Neural progenitor cell (in vitro differentiated cells): ENCODE measurements at regions not wholly inside any gene's neighbourhood (a gene's known extent, or its start where the extent isn't known, plus 50 kb on each side); places are given as distances from the start of the nearest gene placed in this dataset.

Experiments used
- DNase-seq: peaks from one replicate; pipeline ENCODE4 v3.0.0-alpha.2; 2016; ENCODE audit warnings: low spot score
- H2AFZ ChIP-seq: fragments of 200-600 bp; sonication (generic); replicated peaks from 2 replicates; pipeline ENCODE4 v1.6.1; 2016; ENCODE audit warnings: antibody characterized with exemption
- H3F3A ChIP-seq: fragments of 200-600 bp; sonication (generic); 2 replicates; pipeline ENCODE4 v1.6.1; 2016; ENCODE audit warnings: antibody characterized with exemption, low read depth
- H3K27ac ChIP-seq: fragments of 200-600 bp; sonication (generic); 2 replicates; pipeline ENCODE4 v1.5.1; 2016; ENCODE audit warnings: mild to moderate bottlenecking
- H3K27me3 ChIP-seq: fragments of 200-600 bp; sonication (generic); 2 replicates; pipeline ENCODE4 v1.6.1; 2016; ENCODE audit warnings: mild to moderate bottlenecking, moderate library complexity
- H3K36me3 ChIP-seq: fragments of 200-600 bp; sonication (generic); 2 replicates; pipeline ENCODE4 v1.5.1; 2016
- H3K4me1 ChIP-seq: fragments of 200-600 bp; sonication (generic); 2 replicates; pipeline ENCODE4 v1.6.1; 2016; ENCODE audit warnings: mixed run types
- H3K4me2 ChIP-seq: fragments of 200-600 bp; sonication (generic); 2 replicates; pipeline ENCODE4 v1.6.1; 2016
- H3K4me3 ChIP-seq: fragments of 200-600 bp; sonication (generic); 2 replicates; pipeline ENCODE4 v1.5.1; 2016
- H3K79me2 ChIP-seq: fragments of 200-600 bp; sonication (generic); 2 replicates; pipeline ENCODE4 v1.6.1; 2016; ENCODE audit warnings: low read depth
- H3K9ac ChIP-seq: fragments of 200-600 bp; sonication (generic); 2 replicates; pipeline ENCODE4 v1.6.1; 2016
- H3K9me3 ChIP-seq: fragments of 200-600 bp; sonication (generic); 2 replicates; pipeline ENCODE4 v1.5.1; 2016; ENCODE audit warnings: low read depth
- H4K20me1 ChIP-seq: fragments of 200-600 bp; sonication (generic); 2 replicates; pipeline ENCODE4 v1.6.1; 2016; ENCODE audit warnings: low read depth
- H3K27ac Mint-ChIP-seq: 3 replicates; pipeline ENCODE4 v1.8.0; 2021; ENCODE audit warnings: mixed read lengths
- H3K27me3 Mint-ChIP-seq: 2 replicates; pipeline ENCODE4 v1.8.0; 2022; ENCODE audit warnings: low read depth, mild to moderate bottlenecking, inconsistent platforms, moderate library complexity, mixed read lengths; ENCODE audit not compliant: insufficient read depth
- H3K36me3 Mint-ChIP-seq: 3 replicates; pipeline ENCODE4 v1.8.0; 2021; ENCODE audit warnings: mixed read lengths
- H3K4me1 Mint-ChIP-seq: 3 replicates; pipeline ENCODE4 v1.8.0; 2021; ENCODE audit warnings: mixed read lengths
- H3K4me3 Mint-ChIP-seq: 3 replicates; pipeline ENCODE4 v1.8.0; 2021; ENCODE audit warnings: mild to moderate bottlenecking, moderate library complexity, mixed read lengths
- H3K9me3 Mint-ChIP-seq: 3 replicates; pipeline ENCODE4 v1.8.0; 2020; ENCODE audit warnings: mixed read lengths
- CTCF ChIP-seq: fragments of 200-600 bp; sonication (generic); IDR thresholded peaks from 2 replicates; pipeline ENCODE4 v1.5.1; 2017; ENCODE audit warnings: antibody characterized with exemption, mild to moderate bottlenecking
- EZH2 ChIP-seq: fragments of 200-600 bp; sonication (generic); IDR thresholded peaks from 2 replicates; pipeline ENCODE4 v1.6.1; 2017; ENCODE audit warnings: antibody characterized with exemption, mild to moderate bottlenecking, moderate library complexity
- EZH2phosphoT487 ChIP-seq: fragments of 200-600 bp; sonication (generic); IDR thresholded peaks from 2 replicates; pipeline ENCODE4 v1.6.1; 2017; ENCODE audit warnings: antibody characterized with exemption

GRCh38 chr19:31461814-31462539 lies 112.7 kb upstream of the TSHZ3 start:
- Mint-ChIP-seq H3K27me3 (no peaks in the 10 kb centered on the region), H3K36me3 (no peaks in the 10 kb centered on the region), H3K9me3 (no peaks in the 10 kb centered on the region), H3K27ac (no peak overlapping the region), H3K4me3 (no peak overlapping the region), H3K4me1 (no peaks in the 10 kb centered on the region)
- Histone ChIP-seq H3K4me3 (no peak overlapping the region), H4K20me1 (no peaks in the 10 kb centered on the region), H3K27me3 (no peaks in the 10 kb centered on the region), H3K36me3 (no peaks in the 10 kb centered on the region), H3K4me1 (no peaks in the 10 kb centered on the region), H3K4me2 (no peak overlapping the region), H3K9ac (no peak overlapping the region), H3K27ac (no peak overlapping the region), H3K9me3 (no peaks in the 10 kb centered on the region), H2AFZ (no peak overlapping the region), H3F3A (no peaks in the 10 kb centered on the region), H3K79me2 (no peaks in the 10 kb centered on the region)
- no peak for DNase-seq
- TF ChIP-seq EZH2phosphoT487 = no peak
- no peak for TF ChIP-seq EZH2
- TF ChIP-seq CTCF = no peak

- H3K36me3 Mint-ChIP-seq = no peaks in the 10 kb centered on the region
- H4K20me1 ChIP-seq = no peaks in the 10 kb centered on the region
- H3K9ac ChIP-seq = no peak overlapping the region
- TF ChIP-seq EZH2phosphoT487 = no peak
- TF ChIP-seq EZH2 = no peak
- TF ChIP-seq CTCF = no peak
- no peaks in the 10 kb centered on the region for H3K79me2 ChIP-seq
- H3K4me3 Mint-ChIP-seq = no peak overlapping the region
- no peak overlapping the region for H3K4me2 ChIP-seq
- no peak overlapping the region for H3K27ac Mint-ChIP-seq
- H3K27me3 ChIP-seq = no peaks in the 10 kb centered on the region
- H3K9me3 ChIP-seq = no peaks in the 10 kb centered on the region
- DNase-seq = no peak
- H3K4me1 Mint-ChIP-seq = no peaks in the 10 kb centered on the region
- H3K9me3 Mint-ChIP-seq = no peaks in the 10 kb centered on the region
- H3K4me1 ChIP-seq = no peaks in the 10 kb centered on the region
- H3K4me3 ChIP-seq = no peak overlapping the region
- H3F3A ChIP-seq = no peaks in the 10 kb centered on the region
- H2AFZ ChIP-seq = no peak overlapping the region
- H3K36me3 ChIP-seq = no peaks in the 10 kb centered on the region
- no peak overlapping the region for H3K27ac ChIP-seq
- H3K27me3 Mint-ChIP-seq = peaks cover 5% of the 10 kb centered on the region
Observed at GRCh38 chr19:31470229-31470939, 121.1 kb upstream of the TSHZ3 start.

GRCh38 chr19:31470952-31471351 lies 121.7 kb upstream of the TSHZ3 start:
- Mint-ChIP-seq H3K9me3 (no peaks in the 10 kb centered on the region), H3K27ac (no peak overlapping the region), H3K4me1 (no peaks in the 10 kb centered on the region), H3K36me3 (no peaks in the 10 kb centered on the region), H3K27me3 (peaks cover 5% of the 10 kb centered on the region), H3K4me3 (no peak overlapping the region)
- Histone ChIP-seq H3K27ac (no peak overlapping the region), H3K4me1 (no peaks in the 10 kb centered on the region), H3K36me3 (no peaks in the 10 kb centered on the region), H4K20me1 (no peaks in the 10 kb centered on the region), H3K4me3 (no peak overlapping the region), H3K9ac (no peak overlapping the region), H3K9me3 (no peaks in the 10 kb centered on the region), H3K79me2 (no peaks in the 10 kb centered on the region), H3K4me2 (no peak overlapping the region), H3K27me3 (no peaks in the 10 kb centered on the region), H2AFZ (no peak overlapping the region), H3F3A (no peaks in the 10 kb centered on the region)
- TF ChIP-seq EZH2 = no peak
- DNase-seq = no peak

GRCh38 chr19:31478241-31478640 lies 129.0 kb upstream of the TSHZ3 start:
- H3K79me2 ChIP-seq = no peaks in the 10 kb centered on the region
- no peaks in the 10 kb centered on the region for H3K9me3 ChIP-seq
- Mint-ChIP-seq H3K36me3 (no peaks in the 10 kb centered on the region), H3K27me3 (peaks cover 5% of the 10 kb centered on the region), H3K9me3 (peaks cover 2% of the 10 kb centered on the region), H3K4me3 (no peak overlapping the region), H3K4me1 (no peaks in the 10 kb centered on the region), H3K27ac (no peak overlapping the region)
- no peaks in the 10 kb centered on the region for H3K4me1 ChIP-seq
- H3K4me2 ChIP-seq = no peak overlapping the region
- H3K36me3 ChIP-seq = no peaks in the 10 kb centered on the region
- no peaks in the 10 kb centered on the region for H3F3A ChIP-seq
- no peak overlapping the region for H3K4me3 ChIP-seq
- TF ChIP-seq EZH2phosphoT487 = no peak
- no peak for TF ChIP-seq CTCF
- no peak for TF ChIP-seq EZH2
- no peaks in the 10 kb centered on the region for H4K20me1 ChIP-seq
- no peak overlapping the region for H2AFZ ChIP-seq
- no peak overlapping the region for H3K9ac ChIP-seq
- no peak overlapping the region for H3K27ac ChIP-seq
- H3K27me3 ChIP-seq = no peaks in the 10 kb centered on the region
- DNase-seq = no peak
